ENCODE measurements at regions not wholly inside any gene's neighbourhood (a gene's known extent, or its start where the extent isn't known, plus 50 kb on each side); places are given as distances from the start of the nearest gene placed in this dataset.

GRCh38 chr3:72229952-72230351, 445.0 kb upstream of the PROK2 start:
- Histone ChIP-seq H3K79me2 (ENCODE audit: low read depth) (no peaks in the 10 kb centered on the region), H3K4me3 (no peak overlapping the region), H3K27ac (no peak overlapping the region), H3K9me3 (ENCODE audit: low read depth) (peaks cover 7% of the 10 kb centered on the region), H3K27me3 (no peaks in the 10 kb centered on the region), H4K20me1 (ENCODE audit: low read depth) (no peaks in the 10 kb centered on the region), H3K9ac (no peak overlapping the region), H3K36me3 (no peaks in the 10 kb centered on the region), H3K4me2 (no peak overlapping the region), H3F3A (ENCODE audit: low read depth) (no peaks in the 10 kb centered on the region), H2AFZ (replicated peaks) (no peak overlapping the region), H3K4me1 (no peaks in the 10 kb centered on the region)
- no peak for TF ChIP-seq EZH2phosphoT487 (IDR thresholded peaks at IDR 0.05)
- no peak for TF ChIP-seq EZH2 (IDR thresholded peaks at IDR 0.05)
- no peak for TF ChIP-seq CTCF (IDR thresholded peaks at IDR 0.05)
- Mint-ChIP-seq H3K36me3 (no peaks in the 10 kb centered on the region), H3K4me1 (no peaks in the 10 kb centered on the region), H3K9me3 (peaks cover 33% of the 10 kb centered on the region), H3K4me3 (no peak overlapping the region), H3K27ac (no peak overlapping the region), H3K27me3 (ENCODE audit: insufficient read depth, low read depth) (peaks cover 12% of the 10 kb centered on the region)
- DNase-seq (ENCODE audit: low spot score) = no peak

- Histone ChIP-seq H3F3A (ENCODE audit: low read depth) (no peaks in the 10 kb centered on the region), H2AFZ (replicated peaks) (no peak overlapping the region), H3K9ac (no peak overlapping the region), H3K4me1 (no peaks in the 10 kb centered on the region), H3K36me3 (no peaks in the 10 kb centered on the region), H3K4me3 (no peak overlapping the region), H3K79me2 (ENCODE audit: low read depth) (no peaks in the 10 kb centered on the region), H3K27me3 (no peaks in the 10 kb centered on the region), H4K20me1 (ENCODE audit: low read depth) (no peaks in the 10 kb centered on the region), H3K4me2 (no peak overlapping the region), H3K27ac (no peak overlapping the region), H3K9me3 (ENCODE audit: low read depth) (peaks cover 14% of the 10 kb centered on the region)
- Mint-ChIP-seq H3K36me3 (no peaks in the 10 kb centered on the region), H3K4me1 (no peaks in the 10 kb centered on the region), H3K9me3 (peaks cover 36% of the 10 kb centered on the region), H3K4me3 (no peak overlapping the region), H3K27ac (no peak overlapping the region), H3K27me3 (ENCODE audit: insufficient read depth, low read depth) (peaks cover 10% of the 10 kb centered on the region)
- TF ChIP-seq EZH2 (IDR thresholded peaks at IDR 0.05) = no peak
- no peak for TF ChIP-seq EZH2phosphoT487 (IDR thresholded peaks at IDR 0.05)
- TF ChIP-seq CTCF (IDR thresholded peaks at IDR 0.05) = no peak
- no peak for DNase-seq (ENCODE audit: low spot score)
Measured at GRCh38 chr3:72227486-72228070, 442.6 kb upstream of the PROK2 start.

GRCh38 chr3:72224804-72225509, 440.0 kb upstream of the PROK2 start:
- Mint-ChIP-seq H3K9me3 (peaks cover 33% of the 10 kb centered on the region), H3K4me3 (no peak overlapping the region), H3K36me3 (no peaks in the 10 kb centered on the region), H3K27me3 (ENCODE audit: insufficient read depth, low read depth) (peaks cover 7% of the 10 kb centered on the region), H3K4me1 (no peaks in the 10 kb centered on the region), H3K27ac (no peak overlapping the region)
- no peak overlapping the region for H2AFZ ChIP-seq (replicated peaks)
- H3K4me3 ChIP-seq = no peak overlapping the region
- H3K79me2 ChIP-seq (ENCODE audit: low read depth) = no peaks in the 10 kb centered on the region
- H3K9ac ChIP-seq = no peak overlapping the region
- no peak for TF ChIP-seq EZH2phosphoT487 (IDR thresholded peaks at IDR 0.05)
- no peak for TF ChIP-seq EZH2 (IDR thresholded peaks at IDR 0.05)
- peaks cover 14% of the 10 kb centered on the region for H3K9me3 ChIP-seq (ENCODE audit: low read depth)
- DNase-seq (ENCODE audit: low spot score) = no peak
- H3K36me3 ChIP-seq = no peaks in the 10 kb centered on the region
- H3K4me2 ChIP-seq = no peak overlapping the region
- no peaks in the 10 kb centered on the region for H4K20me1 ChIP-seq (ENCODE audit: low read depth)
- H3K27ac ChIP-seq = no peak overlapping the region
- H3K4me1 ChIP-seq = no peaks in the 10 kb centered on the region
- H3K27me3 ChIP-seq = no peaks in the 10 kb centered on the region
- H3F3A ChIP-seq (ENCODE audit: low read depth) = no peaks in the 10 kb centered on the region

- no peaks in the 10 kb centered on the region for H3K27me3 ChIP-seq
- no peaks in the 10 kb centered on the region for H3K4me1 ChIP-seq
- H3K36me3 ChIP-seq = no peaks in the 10 kb centered on the region
- no peak overlapping the region for H2AFZ ChIP-seq (replicated peaks)
- no peaks in the 10 kb centered on the region for H3F3A ChIP-seq (ENCODE audit: low read depth)
- H3K4me1 Mint-ChIP-seq = no peaks in the 10 kb centered on the region
- no peaks in the 10 kb centered on the region for H3K36me3 Mint-ChIP-seq
- peaks cover 33% of the 10 kb centered on the region for H3K9me3 Mint-ChIP-seq
- no peak overlapping the region for H3K27ac ChIP-seq
- peaks cover 4% of the 10 kb centered on the region for H3K27me3 Mint-ChIP-seq (ENCODE audit: insufficient read depth, low read depth)
- no peak overlapping the region for H3K4me2 ChIP-seq
- H3K4me3 ChIP-seq = no peak overlapping the region
- peaks cover 14% of the 10 kb centered on the region for H3K9me3 ChIP-seq (ENCODE audit: low read depth)
- H4K20me1 ChIP-seq (ENCODE audit: low read depth) = no peaks in the 10 kb centered on the region
- DNase-seq (ENCODE audit: low spot score) = no peak
- no peak overlapping the region for H3K4me3 Mint-ChIP-seq
- TF ChIP-seq CTCF (IDR thresholded peaks at IDR 0.05) (no peak), EZH2 (IDR thresholded peaks at IDR 0.05) (no peak), EZH2phosphoT487 (IDR thresholded peaks at IDR 0.05) (no peak)
- H3K27ac Mint-ChIP-seq = no peak overlapping the region
- H3K9ac ChIP-seq = no peak overlapping the region
- no peaks in the 10 kb centered on the region for H3K79me2 ChIP-seq (ENCODE audit: low read depth)
Measured at GRCh38 chr3:72223628-72224027, 438.7 kb upstream of the PROK2 start.
